ENCODE measurements at regions not wholly inside any gene's neighbourhood (a gene's known extent, or its start where the extent isn't known, plus 50 kb on each side); places are given as distances from the start of the nearest gene placed in this dataset.

- TF ChIP-seq POLR2A (IDR thresholded peaks at IDR 0.05) = no peak
- TF ChIP-seq CTCF (IDR thresholded peaks at IDR 0.05) = no peak
These were observed 523.5 kb downstream of the CAAP1 start for GRCh38 chr9:26369093-26369492.

Measured in testis (tissue), 2 donors.